ENCODE measurements at regions not wholly inside any gene's neighbourhood (a gene's known extent, or its start where the extent isn't known, plus 50 kb on each side); places are given as distances from the start of the nearest gene placed in this dataset.
"Not testable (repeated sequence)": the region's sequence is repeated elsewhere in the genome, so short reads cannot be mapped to it uniquely, and the experiment has no call there.

GRCh38 chr5:89634176-89634575, 751.2 kb upstream of the MEF2C start:
- not testable (repeated sequence) for DNase-seq (ENCODE audit: low spot score)

GRCh38 chr5:89630064-89630463, 747.1 kb upstream of the MEF2C start:
- DNase-seq (ENCODE audit: low spot score): not testable (repeated sequence)

- DNase-seq (ENCODE audit: low spot score): no peak
Observed at GRCh38 chr5:89628876-89629635, 746.1 kb upstream of the MEF2C start.

GRCh38 chr5:89615839-89616518, 733.0 kb upstream of the MEF2C start:
- no peak for DNase-seq (ENCODE audit: low spot score)

GRCh38 chr5:89613222-89613956, 730.4 kb upstream of the MEF2C start:
- DNase-seq (ENCODE audit: low spot score): no peak

- DNase-seq (ENCODE audit: low spot score): no peak
Observed at GRCh38 chr5:89606939-89607534, 724.1 kb upstream of the MEF2C start.

GRCh38 chr5:89604342-89604741, 721.4 kb upstream of the MEF2C start:
- DNase-seq (ENCODE audit: low spot score): no peak

GRCh38 chr5:89601880-89602279, 718.9 kb upstream of the MEF2C start:
- DNase-seq (ENCODE audit: low spot score): no peak

- no peak for DNase-seq (ENCODE audit: low spot score)
Observed at GRCh38 chr5:89597878-89598277, 714.9 kb upstream of the MEF2C start.

- DNase-seq (ENCODE audit: low spot score): no peak
Observed at GRCh38 chr5:89596821-89597220, 713.8 kb upstream of the MEF2C start.

GRCh38 chr5:89595056-89595455, 712.1 kb upstream of the MEF2C start:
- no peak for DNase-seq (ENCODE audit: low spot score)

GRCh38 chr5:89584339-89584956, 701.5 kb upstream of the MEF2C start:
- DNase-seq (ENCODE audit: low spot score): no peak

- DNase-seq (ENCODE audit: low spot score): no peak
Observed at GRCh38 chr5:89583534-89583933, 700.5 kb upstream of the MEF2C start.

GRCh38 chr5:89582768-89583339, 699.9 kb upstream of the MEF2C start:
- no peak for DNase-seq (ENCODE audit: low spot score)

- DNase-seq (ENCODE audit: low spot score): no peak
Observed at GRCh38 chr5:89580976-89581375, 698.0 kb upstream of the MEF2C start.

- no peak for DNase-seq (ENCODE audit: low spot score)
Observed at GRCh38 chr5:89575319-89575718, 692.3 kb upstream of the MEF2C start.

GRCh38 chr5:89573345-89573744, 690.4 kb upstream of the MEF2C start:
- no peak for DNase-seq (ENCODE audit: low spot score)

GRCh38 chr5:89572696-89573095, 689.7 kb upstream of the MEF2C start:
- no peak for DNase-seq (ENCODE audit: low spot score)

GRCh38 chr5:89570557-89570956, 687.6 kb upstream of the MEF2C start:
- no peak for DNase-seq (ENCODE audit: low spot score)

GRCh38 chr5:89566340-89566739, 683.4 kb upstream of the MEF2C start:
- DNase-seq (ENCODE audit: low spot score): no peak

- no peak for DNase-seq (ENCODE audit: low spot score)
Observed at GRCh38 chr5:89560696-89561095, 677.7 kb upstream of the MEF2C start.
